Eye (tissue), 1 donor: ENCODE measurements at regions not wholly inside any gene's neighbourhood (a gene's known extent, or its start where the extent isn't known, plus 50 kb on each side); places are given as distances from the start of the nearest gene placed in this dataset.
A peak's percentile ranks its signal among the peaks of the same experiment; 100 is the strongest.
"Not testable (repeated sequence)": the region's sequence is repeated elsewhere in the genome, so short reads cannot be mapped to it uniquely, and the experiment has no call there.

ENCODE experiments used
- DNase-seq: peaks from one replicate; pipeline ENCODE4 v3.0.0-alpha.2; 2015

GRCh38 chr17:70288540-70289290 lies 119.4 kb downstream of the KCNJ2 start:
- DNase-seq: no peak

DNA sequence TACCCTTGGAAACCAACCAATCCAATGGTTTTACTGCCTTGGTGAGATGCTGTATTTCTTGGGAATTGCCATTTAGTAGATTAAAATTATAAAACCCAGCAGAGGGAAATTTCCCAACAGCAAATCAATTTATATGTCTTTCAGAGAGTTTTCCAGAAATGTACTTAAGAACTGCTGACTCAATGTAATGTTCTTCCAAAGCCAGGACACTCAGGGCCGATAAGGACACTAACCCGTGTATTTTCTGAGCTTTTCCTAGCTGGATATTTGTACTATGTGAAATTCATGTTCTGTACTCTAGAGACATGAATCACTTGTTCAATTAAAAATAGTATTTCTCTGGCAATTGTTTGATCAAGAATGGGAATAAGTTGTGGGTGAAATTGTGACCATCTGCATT lies 121.4 kb downstream of the KCNJ2 start:
- no peak for DNase-seq

DNA sequence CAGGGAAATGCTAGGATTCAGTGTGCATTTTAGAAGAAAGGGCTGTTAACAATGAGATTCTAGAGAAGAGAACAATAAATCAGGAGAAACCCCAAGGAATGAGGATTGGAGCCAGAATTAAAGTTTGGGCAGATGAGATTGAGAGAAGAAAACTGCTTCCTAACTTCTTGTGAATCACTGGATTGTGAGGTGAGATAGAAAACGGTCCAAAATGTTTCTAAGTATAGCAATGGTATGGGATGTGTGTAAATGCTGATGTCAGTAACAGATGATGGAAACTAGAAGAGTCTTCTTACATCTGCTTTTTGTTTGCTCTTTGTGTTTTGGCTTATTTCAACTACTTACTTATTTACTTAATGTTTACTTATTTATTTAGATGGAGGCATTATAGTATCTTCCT lies 123.0 kb downstream of the KCNJ2 start:
- no peak for DNase-seq

GRCh38 chr17:70293564-70294310 lies 124.4 kb downstream of the KCNJ2 start:
- not testable (repeated sequence) for DNase-seq

DNA sequence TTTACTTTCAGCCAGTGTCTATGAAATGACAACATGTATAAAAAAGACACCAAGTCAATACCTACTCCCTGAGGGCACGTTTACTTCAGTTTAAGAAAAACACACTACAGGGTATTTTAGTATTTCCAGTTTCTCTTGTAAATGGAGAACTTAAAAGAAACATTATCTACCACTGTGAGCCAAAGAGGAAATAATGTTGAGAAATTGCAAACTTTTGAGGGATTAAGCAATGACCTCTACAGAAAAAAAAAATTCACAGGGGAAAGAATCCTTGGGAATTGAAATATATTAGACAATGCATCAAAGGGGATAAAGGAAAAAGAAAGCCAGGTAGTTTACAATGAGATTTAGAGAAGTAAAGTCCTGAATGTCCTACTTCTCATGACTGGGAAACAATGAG lies 126.0 kb downstream of the KCNJ2 start:
- DNase-seq: no peak

GRCh38 chr17:70295731-70296130 lies 126.4 kb downstream of the KCNJ2 start:
- no peak for DNase-seq

GRCh38 chr17:70296456-70296855 lies 127.1 kb downstream of the KCNJ2 start:
- DNase-seq: no peak

DNA sequence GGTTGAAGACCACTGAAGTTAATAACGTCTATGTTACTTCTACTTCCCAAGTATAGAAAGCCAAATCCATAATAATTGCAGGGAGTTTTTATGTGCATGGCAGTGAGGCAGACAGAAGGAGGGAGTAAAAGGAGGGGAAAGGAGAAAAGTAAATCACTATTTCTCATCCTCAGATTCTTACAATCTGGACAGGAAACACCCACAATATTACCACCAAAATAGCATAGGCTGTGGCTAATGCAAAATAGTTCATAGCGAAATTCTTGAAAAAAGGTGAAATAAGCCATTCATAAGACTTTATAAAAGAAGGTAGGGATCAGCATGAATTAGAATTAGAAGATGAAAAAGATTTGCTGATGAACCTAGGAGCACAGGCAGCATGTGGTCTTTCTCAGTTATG lies 128.1 kb downstream of the KCNJ2 start:
- DNase-seq: no peak

DNA sequence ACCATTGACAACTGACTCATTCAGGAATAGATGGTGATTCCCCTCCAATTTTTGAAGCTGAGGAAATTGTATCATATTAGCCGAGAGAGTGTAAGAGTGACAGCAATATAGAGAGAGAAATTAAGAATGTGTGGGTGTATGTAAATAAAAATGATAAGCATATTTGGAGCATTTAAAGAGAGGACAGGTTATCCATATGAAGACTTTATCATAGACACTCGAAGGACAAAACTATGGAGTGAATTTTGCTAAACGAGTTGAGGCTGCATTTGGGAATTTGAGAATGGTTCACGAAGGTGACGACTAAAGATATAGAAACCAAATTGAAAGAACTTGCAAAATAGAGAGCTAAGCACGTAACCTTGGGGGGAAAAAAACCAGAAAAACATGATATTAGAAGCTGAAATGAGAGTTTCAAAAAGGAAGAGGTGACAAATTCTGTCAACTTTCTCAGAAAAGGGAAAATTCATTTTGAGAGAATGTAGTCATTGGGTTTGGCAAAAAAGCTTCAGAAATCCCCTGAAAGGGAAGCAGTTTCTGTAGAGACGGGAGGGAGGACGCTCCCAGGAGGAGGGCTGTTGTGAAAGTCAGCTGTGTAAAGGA lies 129.7 kb downstream of the KCNJ2 start:
- DNase-seq: no peak

DNA sequence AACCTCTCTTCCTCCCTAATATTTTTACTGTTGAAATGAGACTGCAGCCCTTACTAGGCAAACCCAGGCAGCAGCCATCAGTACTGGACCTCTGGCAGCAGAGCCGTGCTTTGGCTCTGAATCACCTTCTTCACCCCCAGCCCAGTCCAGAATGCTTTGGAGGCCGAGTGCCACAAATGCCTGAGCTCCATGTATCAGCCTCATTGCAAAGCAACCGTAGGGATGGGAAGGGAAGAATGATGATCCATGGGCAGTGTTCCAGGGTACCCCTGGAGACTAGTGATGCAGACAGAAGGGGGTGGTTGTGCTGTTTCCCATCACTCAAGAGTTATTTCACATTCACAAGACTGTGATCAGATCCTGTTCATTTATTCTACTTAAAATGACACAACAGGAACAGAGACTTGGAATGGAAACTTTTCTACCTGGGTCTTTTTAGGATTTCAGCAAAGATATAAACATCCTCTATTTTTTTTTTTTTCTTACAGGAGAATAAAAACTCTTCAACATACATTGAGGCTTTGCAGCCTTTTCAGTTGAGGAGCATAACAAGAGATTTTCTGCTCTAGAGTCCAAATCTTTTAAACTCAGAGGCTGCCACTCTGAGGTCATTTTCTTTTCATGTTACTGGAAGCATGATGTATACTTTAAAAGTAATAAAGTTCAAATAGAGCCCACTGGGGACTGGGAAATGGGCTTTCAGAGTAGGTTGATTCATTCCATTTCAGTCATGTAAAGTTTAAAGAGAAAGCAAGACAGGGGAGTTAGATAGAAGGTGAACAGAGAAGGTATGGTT lies 138.3 kb downstream of the KCNJ2 start:
- no peak for DNase-seq

- DNase-seq: no peak
These were observed 139.3 kb downstream of the KCNJ2 start for GRCh38 chr17:70308618-70309017.

GRCh38 chr17:70310221-70310672 lies 140.9 kb downstream of the KCNJ2 start:
- DNase-seq: peak; percentile 11

- no peak for DNase-seq
These were observed 143.9 kb downstream of the KCNJ2 start for GRCh38 chr17:70313086-70313852.

GRCh38 chr17:70314096-70314495 lies 144.8 kb downstream of the KCNJ2 start:
- DNase-seq: no peak

DNA sequence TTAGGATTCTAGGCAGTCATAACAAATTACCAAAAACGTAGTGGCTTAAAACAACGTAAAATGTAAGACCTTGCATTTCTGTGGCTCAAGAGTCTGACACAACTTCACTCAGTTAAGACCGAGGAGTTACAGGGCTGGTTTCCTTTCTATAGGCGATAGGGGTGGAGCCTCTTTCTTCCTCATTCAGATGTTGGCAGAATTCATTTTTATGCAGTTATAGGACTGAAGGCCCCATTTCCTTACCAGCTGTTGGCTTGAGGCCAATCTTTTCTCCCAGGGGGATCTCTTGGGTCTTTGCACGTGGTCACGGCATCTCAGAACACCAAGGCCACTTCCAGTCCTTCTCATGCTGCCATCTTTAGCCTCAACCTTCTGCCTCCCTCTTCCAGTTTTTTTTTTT lies 145.2 kb downstream of the KCNJ2 start:
- no peak for DNase-seq

GRCh38 chr17:70317421-70317820 lies 148.1 kb downstream of the KCNJ2 start:
- DNase-seq: no peak

DNA sequence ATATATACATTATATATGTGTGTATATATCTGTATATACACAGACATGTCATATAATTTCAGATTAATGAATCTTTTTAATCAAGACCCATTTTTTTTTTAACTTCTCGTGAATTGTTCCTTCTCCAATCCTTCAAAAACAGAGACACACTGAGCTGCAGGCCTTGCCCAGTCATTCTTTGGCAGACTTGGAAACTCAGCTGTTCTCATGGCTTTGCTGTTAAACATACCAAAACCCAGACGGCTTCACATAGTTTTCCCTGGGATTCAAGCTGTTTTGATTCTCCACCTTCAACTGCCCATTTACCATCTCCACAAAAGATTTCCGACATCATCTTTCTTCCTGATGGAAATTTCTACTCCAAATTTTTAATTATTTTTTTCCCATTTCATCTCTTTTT lies 148.7 kb downstream of the KCNJ2 start:
- no peak for DNase-seq

GRCh38 chr17:70319516-70319915 lies 150.2 kb downstream of the KCNJ2 start:
- DNase-seq: no peak

GRCh38 chr17:70320673-70321345 lies 151.5 kb downstream of the KCNJ2 start:
- peak; percentile 55 for DNase-seq

DNA sequence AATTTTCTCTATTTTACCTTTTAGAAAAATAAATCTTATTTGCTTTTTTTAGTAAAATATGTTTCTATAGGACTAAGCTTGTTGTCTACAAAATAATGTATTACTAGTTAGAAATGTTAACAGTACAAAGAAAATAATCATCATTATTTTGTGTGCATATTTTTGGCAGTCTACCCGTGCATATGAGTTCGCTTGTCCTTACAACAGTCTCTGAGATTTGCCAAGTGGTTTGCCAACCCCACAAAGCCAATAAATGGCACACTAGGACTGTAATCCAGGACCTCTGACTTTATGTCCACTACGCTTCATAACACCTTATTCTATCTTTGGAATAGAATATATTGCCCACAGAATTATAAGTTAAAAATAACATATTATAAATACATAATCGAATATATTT lies 152.0 kb downstream of the KCNJ2 start:
- DNase-seq: no peak

GRCh38 chr17:70323269-70323668 lies 153.9 kb downstream of the KCNJ2 start:
- DNase-seq: no peak

- no peak for DNase-seq
These were observed 154.7 kb downstream of the KCNJ2 start for GRCh38 chr17:70324031-70324430.
